ENCODE measurements at regions not wholly inside any gene's neighbourhood (a gene's known extent, or its start where the extent isn't known, plus 50 kb on each side); places are given as distances from the start of the nearest gene placed in this dataset.

DNA sequence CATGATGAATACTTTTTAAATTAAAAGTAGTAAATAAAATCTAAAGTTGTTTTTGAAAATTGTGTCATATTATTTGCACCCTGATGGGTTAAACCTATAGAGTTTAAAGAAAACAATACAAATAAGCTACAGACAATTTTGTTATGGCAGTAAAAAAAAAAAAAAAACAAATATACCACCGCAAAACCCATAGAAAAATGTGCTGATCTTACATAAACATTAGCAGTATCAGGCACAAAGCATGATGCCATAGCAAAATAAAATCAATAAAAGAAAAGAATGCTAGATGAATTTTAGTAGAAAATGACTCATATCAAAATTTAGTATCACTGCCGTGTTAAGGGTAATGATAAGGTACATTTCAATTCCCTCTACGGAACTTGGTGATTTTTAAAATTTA, 826.0 kb downstream of the SLITRK1 start:
- dilution Hi-C loops (cut with HindIII; ENCODE audit: low sequenced_read_pairs, unreplicated experiment) = no loop called here
- Histone ChIP-seq H2BK15ac (ENCODE audit: low read depth, low read length) (no peak overlapping the region), H3K27me3 (ENCODE audit: control insufficient read depth, insufficient read depth, low read length) (no peaks in the 10 kb centered on the region), H2AK5ac (ENCODE audit: low read depth, low read length) (no peak overlapping the region), H2BK20ac (ENCODE audit: low read depth, low read length) (no peak overlapping the region), H2BK5ac (ENCODE audit: low read depth, low read length, poor library complexity, severe bottlenecking) (no peak overlapping the region), H3K36me3 (ENCODE audit: control insufficient read depth, insufficient read depth, low read length) (no peaks in the 10 kb centered on the region), H3K18ac (ENCODE audit: low read depth, low read length) (no peak overlapping the region), H4K8ac (ENCODE audit: low read depth in 2 of 2, low read length in 2 of 2) (no peak overlapping the region), H3K4me1 (ENCODE audit: control insufficient read depth, insufficient read depth, low read length) (no peaks in the 10 kb centered on the region), H3K4ac (ENCODE audit: low read depth, low read length) (no peak overlapping the region), H3K79me1 (ENCODE audit: low read depth in 1 of 2, low read length in 2 of 2) (no peaks in the 10 kb centered on the region), H2BK120ac (ENCODE audit: low read depth, low read length) (no peak overlapping the region), H3K23ac (ENCODE audit: low read depth, low read length) (no peak overlapping the region), H3K14ac (replicated peaks; ENCODE audit: low read depth, low read length) (no peak overlapping the region), H3K9me1 (ENCODE audit: insufficient read depth, low read length) (peaks cover 2% of the 10 kb centered on the region; the same call in 1 of the 2 replicates), H4K20me1 (ENCODE audit: insufficient read depth, low read length) (no peaks in the 10 kb centered on the region), H4K5ac (ENCODE audit: low read depth, low read length) (no peak overlapping the region), H3K9me3 (ENCODE audit: control insufficient read depth, insufficient read depth, low read length) (no peaks in the 10 kb centered on the region), H3K56ac (ENCODE audit: extremely low read depth, insufficient read depth, low read length) (no peak overlapping the region), H4K91ac (ENCODE audit: insufficient read depth, low read depth, low read length) (no peak overlapping the region), H3K27ac (ENCODE audit: insufficient read depth, low read length) (no peak overlapping the region), H3K9ac (ENCODE audit: low read depth, low read length) (no peak overlapping the region), H2AFZ (replicated peaks; ENCODE audit: low read length, poor library complexity) (no peak overlapping the region), H3K4me3 (ENCODE audit: insufficient read depth, low read depth, low read length) (no peak overlapping the region), H3K4me2 (ENCODE audit: low read depth, low read length) (no peak overlapping the region), H2AK9ac (replicated peaks; ENCODE audit: low read depth, low read length, poor library complexity) (no peak overlapping the region)
- TF ChIP-seq BHLHE40 (IDR thresholded peaks at IDR 0.05; ENCODE audit: low read depth, low read length) (no peak), MAFK (IDR thresholded peaks at IDR 0.05; ENCODE audit: low read depth, low read length) (peak; percentile 31; the same call in 1 of the 2 replicates)
- ChIA-PET CTCF (no interaction called here), POLR2A (ENCODE audit: unreplicated experiment) (no interaction called here)
- no CpG with 5 or more reads among the region's 3 CpGs for WGBS, 2 experiments (ENCODE audit: extremely low coverage in 2 of 2, insufficient read length in 1 of 2)
- intact Hi-C loops (cut with micrococcal nuclease) = no loop called here
- DNase-seq (no peak), ATAC-seq (ENCODE audit: low read depth) (no peak)
- BruUV-seq (replicated peaks) = no TSS peak
- in situ Hi-C loops (cut with MboI; ENCODE audit: low sequenced_read_pairs) = no loop called here

Measured in IMR-90 (cell line).